T-helper 2 cell (primary cell): ENCODE measurements at regions not wholly inside any gene's neighbourhood (a gene's known extent, or its start where the extent isn't known, plus 50 kb on each side); places are given as distances from the start of the nearest gene placed in this dataset.

ENCODE experiments used
- DNase-seq, 5 experiments: peaks; one replicate each; pipeline versions ENCODE4 v3.0.0 to v3.0.0-alpha.2; 2012 to 2022

DNA sequence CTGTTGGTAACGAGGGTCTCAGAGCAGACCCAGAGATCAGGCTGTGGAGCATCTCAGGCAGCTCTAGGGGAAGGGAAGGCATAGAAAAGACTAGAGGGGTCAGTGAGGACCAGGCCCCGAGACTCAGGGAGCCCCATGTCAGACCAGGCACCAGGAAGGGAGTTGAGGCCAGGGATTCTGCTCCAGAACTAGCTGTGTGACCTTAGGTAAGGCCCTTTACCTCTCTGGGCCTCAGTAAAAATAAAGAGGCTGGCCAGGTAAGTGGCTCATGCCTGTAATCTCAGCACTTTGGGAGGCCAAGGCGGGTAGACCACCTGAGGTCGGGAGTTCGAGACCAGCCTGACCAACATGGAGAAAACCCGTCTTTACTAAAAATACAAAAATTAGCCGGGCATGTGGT, 176.4 kb upstream of the IER5L start:
- DNase-seq: no peak

DNA sequence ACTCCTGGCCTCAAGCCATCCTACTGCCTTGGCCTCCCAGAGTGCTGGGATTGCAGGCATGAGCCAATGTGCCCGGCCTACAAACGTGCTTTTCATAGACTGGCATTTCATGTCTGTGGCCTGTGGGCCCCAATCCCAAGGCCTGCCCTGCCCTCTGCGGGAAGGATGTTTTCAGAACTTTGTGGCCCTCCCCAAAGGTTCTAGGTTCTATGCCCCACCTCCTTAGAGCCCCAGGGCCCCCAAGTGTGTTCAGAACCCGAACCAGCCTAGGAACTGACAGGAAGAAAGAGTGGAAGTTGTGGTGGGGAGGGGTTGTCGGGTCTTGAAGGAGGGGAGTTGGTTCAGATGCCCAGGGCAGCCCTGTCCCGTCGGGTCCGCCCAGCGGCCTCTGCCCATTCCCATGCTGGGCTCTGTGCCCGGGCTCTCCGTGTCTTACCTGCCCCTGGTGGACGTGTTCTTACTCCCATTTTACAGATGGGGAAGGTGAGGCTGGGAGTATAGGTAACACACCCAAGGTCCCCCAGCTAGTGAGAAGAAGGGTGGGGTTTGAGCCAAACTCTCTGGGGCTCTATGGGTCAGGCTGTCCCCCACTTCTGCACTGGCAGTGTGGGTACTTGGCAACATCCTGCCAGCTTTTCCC, 175.8 kb upstream of the IER5L start:
- no peak for DNase-seq

DNA sequence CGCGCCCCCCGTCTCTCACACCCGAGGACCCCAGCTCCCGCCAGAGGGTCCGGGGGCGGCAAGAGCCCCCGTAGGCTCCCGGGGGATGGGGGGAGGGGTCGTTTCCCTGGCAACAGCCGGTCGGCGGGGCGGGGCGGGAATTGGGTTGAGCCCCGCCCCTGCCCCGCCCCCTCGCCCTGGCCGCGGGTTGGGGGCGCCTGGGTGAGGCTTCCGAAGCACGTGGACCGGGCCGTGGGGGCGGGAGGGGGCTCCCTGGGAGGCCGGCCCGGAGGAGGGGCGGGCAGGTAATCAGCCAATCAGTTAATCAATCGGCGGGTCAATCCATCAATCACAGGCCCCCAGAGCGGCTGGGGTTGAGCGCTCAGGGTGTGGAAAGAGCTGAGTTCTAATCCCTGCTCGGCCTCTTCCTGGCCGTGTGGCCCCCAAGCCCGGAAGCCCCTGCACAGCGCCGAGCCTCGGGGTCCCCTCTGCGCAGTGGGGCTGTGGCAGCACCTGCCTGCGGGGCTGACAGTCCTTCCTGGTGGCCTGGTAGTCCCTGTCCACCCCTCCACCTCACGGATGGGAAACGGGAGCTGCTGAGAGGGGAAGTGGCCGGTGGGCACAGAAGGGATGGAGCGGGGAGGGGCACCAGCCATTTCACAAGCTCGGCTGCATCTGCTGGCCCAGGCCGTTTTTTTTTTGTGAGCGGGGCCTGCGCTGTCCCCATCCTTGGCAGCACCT, 174.2 kb upstream of the IER5L start:
- DNase-seq: no peak

DNA sequence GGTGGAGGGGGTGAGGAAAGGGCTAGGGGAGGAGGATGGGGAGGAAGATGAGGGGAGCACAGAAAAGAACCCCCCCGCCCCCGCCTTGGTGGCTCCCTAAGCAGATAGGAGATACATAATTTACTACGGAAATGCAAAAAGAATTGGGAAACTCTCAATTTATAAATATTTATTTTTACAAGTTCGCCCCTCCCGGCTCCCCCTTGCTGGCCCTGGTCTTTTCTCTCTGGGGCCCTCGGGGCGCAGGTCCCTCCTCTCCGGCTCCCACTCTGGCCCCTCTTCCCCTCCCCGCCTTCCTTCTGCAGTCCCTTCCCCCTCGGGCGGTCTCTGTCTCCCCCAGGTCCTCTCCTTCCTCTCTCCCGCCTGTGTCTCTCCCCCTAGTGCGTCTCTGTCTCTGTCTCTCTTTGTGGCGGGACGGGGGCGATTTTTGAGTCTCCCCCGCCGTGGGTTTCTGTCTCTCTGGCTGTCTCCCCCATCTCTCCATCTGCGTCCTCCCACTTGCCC, 173.6 kb upstream of the IER5L start:
- no peak for DNase-seq

DNA sequence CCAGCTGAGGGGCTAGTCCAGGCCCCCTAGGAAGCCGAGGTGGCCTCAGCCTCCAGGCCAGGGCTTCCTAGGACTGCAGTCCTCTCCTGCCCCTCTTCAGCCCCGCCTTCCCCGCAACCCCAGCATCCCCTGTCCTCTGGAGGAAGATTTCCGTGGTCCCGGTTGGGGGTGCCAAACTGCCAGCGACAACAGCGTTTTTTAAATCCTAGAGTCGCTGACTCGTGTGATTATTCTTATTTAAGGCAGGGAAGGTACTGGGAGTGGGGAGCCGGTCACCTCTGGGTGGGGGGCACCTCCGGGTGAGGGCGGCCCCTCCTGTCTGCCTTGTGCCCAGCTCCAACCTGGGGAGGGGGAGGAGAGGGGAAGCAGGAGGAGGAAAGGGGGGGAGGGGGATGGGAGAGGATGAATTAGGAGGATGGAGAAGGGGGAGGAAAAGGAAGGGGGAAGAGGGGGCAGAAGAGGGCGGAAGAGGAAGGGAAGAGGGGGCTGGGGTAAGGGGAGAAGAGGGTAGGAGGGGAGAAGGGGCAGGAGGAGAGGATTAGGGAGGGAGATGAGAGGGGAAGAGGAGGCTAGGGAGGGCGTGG, 173.1 kb upstream of the IER5L start:
- no peak for DNase-seq

DNA sequence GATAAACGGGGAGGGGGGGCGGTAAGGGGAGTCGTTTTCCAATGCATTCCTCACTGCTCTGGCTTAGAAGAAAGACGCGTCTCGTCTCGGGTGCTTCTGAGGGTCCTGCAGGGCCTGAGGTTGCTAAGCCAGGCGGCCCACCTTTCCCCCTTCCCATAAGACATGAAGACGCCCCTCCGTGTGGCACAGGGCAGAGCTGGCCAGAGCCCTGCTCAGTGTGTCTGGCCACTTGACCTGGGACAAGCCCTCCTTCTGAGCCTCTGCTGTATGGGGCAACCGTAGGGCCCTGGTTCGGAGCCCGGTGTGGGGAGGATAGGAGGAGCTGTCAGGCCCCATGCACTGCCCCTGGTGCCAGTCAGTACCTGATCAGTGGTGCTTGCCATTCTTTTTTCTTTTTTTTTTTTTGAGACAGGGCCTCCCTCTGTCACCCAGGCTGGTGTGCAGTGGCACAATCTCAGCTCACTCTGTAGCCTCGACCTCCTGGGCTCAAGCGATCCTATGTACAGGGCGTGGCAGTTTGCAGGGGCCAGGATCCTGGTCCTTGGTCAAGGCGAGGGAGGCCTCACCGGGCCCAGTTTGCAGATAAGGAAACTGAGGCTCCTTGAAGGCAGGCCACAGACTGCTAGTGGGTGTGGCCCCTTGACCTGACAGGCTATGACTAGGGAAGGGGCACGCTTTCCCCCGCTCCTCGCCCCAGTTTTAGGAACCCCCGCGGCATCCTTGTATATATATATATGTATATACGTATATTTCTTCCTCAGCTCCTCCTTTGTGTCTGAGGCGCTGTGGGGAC, 172.3 kb upstream of the IER5L start:
- no peak for DNase-seq

DNA sequence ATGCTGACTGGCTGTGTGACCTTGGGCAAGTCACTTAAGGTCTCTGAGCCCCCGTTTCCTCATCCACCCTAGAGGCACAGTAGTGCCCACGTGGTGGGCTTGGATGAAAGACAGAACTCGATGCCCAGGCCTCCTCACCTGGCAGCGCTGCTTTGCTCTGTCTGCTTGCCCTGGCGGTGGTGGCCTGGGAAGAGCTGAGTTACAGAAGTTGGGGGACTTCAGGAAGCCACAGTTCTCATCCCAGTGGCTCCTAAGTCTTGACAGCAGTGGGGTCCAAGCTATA, 171.5 kb upstream of the IER5L start:
- DNase-seq: no peak

DNA sequence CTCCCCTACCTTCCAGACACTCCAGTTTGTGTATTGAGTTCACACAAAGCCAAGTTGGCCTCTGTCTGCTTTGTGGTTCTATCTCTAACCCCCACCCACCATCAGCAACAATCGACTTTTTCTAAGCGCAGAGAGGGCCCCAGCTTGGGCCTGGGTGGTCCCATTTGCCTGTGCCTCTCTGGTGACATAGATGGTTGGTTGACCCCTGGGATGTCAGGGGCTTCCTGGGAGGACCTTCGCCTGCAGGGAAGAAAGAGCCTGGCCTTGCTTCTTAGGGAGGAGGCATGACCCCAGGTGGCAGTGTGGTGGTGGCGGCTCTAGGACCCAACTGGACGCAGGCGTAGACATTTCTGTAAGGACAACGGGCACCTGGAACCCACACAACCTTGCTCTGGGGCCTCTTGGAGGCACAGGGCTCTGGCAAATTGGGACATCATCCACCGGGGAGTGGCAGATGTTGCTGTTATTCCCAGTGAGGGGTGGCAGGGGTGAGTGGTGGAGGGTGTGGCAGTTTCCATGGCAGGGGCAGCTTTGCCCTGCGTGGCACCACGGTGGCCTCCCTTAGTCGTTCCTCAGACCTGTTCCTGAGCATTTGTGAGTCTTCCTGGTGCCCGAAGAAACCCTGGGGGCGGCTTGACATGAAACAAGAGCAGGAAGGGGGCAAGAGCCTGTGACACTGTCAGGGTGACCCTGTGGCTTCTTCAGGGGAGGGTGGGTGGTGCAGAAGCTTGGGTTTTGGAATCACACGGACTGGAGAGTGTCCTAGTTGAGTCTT, 171.0 kb upstream of the IER5L start:
- no peak for DNase-seq

DNA sequence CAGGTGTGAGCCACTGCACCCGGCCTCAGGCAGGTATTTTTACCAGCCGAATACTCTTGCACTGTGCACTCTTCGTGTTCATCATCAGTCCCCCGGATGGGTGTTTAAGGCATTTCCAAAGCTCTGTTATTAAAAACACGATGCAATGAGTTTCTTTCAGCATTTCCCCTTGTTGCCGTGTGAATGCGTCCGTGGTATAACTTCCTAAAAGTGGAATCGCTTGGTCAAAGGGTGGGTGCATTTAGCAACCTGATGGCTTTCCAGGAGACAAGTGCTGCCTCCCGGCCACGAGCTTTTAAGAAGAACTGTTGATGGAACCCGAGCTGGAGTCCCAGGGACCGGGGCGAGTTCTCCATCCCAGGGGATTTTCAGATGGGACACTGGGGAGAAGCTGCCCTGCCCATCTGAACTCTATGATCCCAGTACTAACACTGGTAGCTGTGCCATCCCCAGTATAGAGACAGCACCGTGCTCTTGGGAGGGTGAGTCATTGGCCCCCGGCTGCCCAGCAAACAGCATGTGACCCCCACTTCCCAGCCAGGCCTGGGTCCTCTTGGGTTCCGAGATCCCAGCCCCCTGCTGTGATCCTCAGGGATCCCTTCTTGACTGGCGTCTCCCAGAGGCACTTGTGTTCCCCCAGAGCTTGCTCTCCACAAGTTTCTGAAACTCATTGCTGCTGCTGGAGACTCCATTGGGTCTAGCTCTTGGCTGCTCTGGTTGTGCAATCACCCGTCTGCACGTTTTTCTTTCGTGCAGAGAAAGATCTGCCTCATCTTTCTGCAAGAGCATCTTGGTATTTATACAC, 169.5 kb upstream of the IER5L start:
- DNase-seq: no peak

DNA sequence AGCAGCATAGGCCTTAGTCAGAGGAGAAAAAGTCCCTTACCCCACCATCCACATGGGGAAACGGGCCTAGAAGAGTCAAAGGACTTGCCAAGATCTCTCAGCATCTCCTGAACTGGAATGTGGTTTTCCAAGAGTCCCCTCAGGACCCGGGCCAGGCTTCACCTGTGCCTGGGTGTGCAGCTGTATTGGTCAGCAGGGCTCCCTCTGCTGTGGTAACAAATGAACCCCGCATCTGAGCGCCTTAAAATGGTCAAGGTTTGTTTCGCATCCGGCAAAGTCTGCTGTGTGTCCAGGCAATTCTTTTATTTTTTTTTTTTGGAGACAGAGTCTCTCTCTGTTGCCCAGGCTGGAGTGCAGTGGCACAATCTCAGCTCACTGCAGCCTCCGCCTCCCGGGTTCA, 168.0 kb upstream of the IER5L start:
- DNase-seq: no peak

DNA sequence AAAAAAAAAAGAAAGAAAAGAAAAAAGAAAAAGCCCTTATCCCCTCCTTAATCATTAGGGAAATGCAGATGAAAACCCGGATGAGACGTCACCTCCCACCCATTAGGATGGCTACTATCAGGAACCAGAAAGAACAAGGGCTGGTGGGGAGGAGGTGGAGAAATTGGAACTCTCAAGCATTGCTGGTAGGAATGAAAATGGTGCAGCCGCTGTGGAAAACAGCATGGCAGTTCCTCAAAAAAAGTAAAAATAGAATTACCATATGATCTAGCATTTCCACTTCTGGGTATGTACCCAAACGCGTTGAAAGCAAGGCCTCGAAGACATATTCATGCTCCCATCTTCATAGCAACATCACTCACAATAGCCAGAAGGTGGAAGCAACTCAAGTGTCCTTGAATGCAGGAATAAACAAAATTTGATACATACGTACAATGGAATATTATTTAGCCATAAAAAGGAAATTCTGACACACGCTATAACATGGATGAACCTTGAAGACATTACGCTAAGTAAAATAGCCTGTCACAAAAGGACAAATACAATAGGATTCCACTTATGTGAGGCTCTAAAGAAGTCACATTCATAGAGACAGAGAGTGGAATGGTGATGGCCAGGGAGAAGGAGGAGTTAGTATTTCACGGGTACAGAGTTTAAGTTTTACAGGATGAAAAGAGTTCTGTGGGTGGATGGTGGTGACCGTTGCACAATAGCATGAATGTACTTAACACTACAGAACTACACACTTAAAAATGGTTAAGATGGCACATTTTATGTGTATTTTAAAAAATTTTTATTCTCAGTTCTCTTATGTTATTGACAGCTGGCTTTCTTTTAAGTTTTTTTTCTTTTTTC, 166.8 kb upstream of the IER5L start:
- no peak for DNase-seq

DNA sequence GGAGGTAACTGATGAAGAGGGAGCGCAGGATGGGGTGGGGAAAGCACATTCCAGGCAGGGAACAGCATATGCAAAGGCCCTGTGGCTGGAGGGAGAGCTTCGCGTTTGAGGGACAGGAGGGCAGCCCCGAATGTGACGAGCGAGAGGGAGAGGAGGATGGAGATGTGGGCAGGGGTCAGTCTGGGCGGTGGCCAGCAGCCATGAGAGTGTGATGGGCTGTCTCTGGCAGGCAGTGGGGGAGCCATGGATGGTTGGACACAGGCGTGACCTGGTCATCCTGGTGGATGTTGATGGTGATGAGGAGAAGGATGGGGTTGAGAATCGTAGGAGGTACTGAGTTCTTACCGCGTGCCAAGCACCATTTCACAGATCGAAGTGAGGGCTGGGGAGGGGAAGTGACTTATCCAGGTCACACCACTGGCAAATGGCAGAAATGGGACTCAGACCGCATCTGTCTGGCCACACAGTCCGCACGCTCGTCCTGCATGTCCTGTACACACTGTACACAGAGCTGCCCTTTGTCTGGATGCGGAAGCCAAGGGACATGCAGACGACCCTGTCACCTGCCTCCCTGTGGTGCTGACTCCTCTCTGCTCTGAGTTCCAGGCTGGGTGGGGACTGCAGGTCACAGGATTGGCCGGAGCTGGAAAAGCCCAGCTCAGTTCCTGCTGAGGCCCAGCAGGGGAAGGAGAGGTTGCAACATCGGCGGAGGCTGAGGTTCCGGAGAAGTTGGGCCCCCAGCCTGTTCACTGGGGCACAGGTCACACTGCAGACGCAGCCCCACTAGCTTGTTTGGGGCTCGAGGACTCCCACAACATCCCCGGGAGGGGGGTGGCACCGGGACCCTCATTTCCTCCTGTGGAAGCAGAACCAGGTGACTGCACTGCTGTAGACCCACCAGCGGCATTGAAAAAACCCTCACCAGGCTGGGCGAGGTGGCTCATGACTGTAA, 165.6 kb upstream of the IER5L start:
- no peak for DNase-seq

DNA sequence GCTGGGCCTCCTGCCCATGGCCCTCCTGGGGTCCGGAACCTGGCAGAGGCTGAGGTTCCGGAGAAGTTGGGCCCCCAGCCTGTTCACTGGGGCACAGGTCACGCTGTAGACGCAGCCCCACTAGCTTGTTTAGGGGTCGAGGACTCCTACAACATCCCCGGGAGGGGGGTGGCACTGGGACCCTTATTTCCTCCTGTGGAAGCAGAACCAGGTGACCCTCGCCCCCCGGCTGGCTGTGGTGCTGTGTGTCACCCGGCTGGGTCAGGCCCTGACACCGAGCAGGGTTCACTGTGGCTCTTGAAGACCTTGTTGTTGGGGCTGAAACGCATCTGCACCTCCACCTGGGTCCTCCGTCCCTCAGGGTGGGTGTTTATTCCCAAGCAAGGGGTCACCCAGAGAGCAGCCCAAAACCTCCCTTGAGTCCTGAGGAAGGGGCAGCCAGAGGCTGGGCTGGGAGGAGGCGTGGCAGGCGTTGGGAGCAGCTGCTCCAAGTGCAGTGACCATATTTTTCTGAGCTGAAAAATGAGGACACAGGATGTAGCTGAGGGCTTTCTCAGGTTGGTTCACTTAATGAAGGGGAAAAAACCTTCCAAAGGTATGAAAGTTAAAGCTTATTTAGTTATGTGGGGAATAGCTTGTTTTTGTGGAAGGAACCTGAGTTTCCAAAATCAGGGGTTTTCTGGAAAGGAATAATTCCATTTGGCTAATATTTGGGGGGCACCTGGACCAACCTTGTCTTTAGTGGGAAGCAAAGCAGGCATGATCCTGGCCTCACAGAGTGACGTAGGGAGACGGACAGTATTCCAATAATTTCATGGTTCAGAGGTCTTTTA, 164.7 kb upstream of the IER5L start:
- no peak for DNase-seq

DNA sequence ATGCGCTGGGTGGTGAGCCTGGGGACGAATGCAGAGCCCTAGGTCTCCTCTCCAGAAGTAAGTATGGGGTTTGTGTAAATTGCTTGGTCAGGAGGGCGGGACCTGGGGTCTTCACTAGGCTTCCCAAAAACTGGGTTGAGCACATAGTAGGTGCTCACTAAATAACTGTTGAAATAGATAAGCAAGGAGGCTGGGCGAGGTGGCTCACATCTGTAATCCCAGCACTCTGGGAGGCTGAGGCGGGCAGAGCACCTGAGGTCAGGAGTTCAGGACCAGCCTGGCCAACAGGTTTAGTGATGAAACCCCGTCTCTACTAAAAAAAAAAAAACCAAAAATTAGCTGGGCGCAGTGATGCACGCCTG, 163.9 kb upstream of the IER5L start:
- DNase-seq: no peak

DNA sequence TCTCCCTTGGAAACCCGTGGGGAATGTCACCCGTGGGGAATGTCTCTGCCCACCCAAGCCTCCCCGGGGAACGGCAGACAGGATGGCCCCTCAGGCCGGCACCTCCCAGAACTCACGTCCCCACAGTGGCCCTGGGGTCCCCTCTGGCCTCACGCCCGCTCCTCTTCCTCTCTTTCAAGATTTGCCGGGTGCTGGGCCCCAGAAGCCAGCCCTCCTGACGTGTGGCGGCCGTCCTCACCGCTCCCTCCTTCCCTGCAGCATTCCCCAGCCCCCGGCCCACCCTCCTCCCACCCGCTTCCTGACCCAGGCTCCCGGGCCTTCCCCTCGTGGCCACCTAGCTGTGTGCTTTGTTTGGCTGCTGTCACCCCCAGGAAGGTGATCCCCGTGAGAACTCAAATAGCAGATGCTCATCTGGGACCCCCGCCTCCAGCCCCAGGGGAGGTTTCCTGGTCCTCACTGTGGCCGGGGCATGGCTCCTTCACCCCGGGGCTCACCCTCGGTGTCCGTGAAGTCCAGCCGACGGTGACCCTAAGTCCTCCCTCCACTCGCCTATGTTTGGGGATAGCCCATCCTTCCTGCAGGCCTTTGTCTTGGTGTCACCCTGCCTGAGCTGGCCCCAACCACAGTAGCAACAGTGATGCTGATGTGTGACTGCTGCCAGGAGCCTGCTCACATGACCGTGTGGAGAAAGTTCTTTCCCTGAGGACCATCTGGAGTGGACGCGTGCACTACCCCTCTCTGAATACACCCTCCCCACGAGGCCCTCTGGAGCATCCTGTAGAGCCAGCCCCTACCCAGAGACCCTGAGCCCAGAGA, 163.3 kb upstream of the IER5L start:
- DNase-seq: no peak

DNA sequence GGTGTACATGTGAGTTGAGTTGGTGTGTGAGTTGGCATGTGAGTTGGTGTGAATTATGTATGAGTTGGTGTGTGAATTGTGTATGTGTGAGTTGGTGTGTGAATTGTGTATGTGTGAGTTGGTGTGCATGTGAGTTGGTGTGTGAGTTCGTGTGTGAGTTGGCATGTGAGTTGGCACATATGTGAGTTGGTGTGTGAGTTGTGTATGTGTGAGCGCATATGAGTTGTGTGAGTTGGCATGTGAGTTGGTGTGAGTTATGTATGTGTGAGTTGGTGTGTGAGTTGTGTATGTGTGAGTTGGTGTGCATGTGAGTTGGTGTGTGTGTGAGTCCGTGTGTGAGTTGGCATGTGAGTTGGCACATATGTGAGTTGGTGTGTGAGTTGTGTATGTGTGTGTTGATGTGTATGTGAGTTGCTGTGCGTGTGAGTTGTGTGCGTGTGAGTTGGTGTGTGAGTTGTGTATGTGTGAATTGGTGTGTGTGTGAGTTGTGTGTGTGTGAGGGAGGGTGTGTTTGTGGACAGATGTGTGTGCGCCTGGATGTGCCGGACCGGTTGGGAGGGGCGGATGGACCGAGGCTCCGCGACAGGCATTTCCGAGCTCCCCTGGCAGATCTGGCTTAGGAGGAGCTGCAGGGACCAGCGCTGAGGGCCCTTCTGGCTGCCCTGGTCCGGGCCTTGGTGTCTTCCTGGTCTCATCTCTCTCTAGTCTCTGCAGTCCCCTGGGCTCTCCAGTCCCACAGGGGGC, 162.5 kb upstream of the IER5L start:
- DNase-seq: no peak

DNA sequence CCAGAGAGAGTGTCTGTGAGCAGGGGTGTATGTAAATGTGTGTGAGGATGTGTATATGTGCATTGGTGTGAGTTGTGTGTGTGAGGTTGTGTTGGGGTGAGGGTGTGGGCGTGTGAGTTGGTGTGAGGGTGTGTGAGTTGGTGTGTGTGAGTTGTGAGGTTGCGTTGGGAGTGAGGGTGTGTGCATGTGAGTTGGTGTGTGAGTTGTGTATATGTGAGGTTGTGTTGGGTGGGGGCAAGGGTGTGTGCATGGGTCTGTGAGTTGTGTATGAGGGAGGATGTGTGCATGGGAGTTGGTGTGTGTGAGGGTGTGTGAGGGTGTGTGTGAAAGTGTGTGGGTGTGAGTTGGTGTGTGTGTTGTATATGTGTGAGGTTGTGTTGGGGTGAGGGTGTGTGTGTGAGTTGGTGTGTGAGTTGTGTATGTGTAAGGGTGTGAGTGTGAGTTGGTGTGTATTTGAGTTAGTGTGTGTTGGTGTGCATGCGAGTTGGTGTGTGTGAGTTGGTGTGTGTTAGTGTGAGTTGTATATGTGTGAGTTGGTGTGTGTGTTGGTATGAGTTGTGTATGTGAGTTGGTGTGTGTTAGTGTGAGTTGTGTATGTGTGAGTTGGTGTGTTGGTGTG, 161.6 kb upstream of the IER5L start:
- no peak for DNase-seq
